HUES48 (cell line): ENCODE measurements at regions not wholly inside any gene's neighbourhood (a gene's known extent, or its start where the extent isn't known, plus 50 kb on each side); places are given as distances from the start of the nearest gene placed in this dataset.

ENCODE experiments used
- H3K27ac ChIP-seq: one replicate; pipeline ENCODE4 v1.7.0; 2013; ENCODE audit warnings: low read depth, low read length, inconsistent platforms
- H3K27me3 ChIP-seq: 2 replicates; pipeline ENCODE4 v1.6.1; 2013; ENCODE audit warnings: mild to moderate bottlenecking, low read length; ENCODE audit not compliant: control insufficient read depth, insufficient read depth
- H3K36me3 ChIP-seq: 2 replicates; pipeline ENCODE4 v1.6.1; 2013; ENCODE audit warnings: low read length; ENCODE audit not compliant: control insufficient read depth, insufficient read depth
- H3K4me1 ChIP-seq: 2 replicates; pipeline ENCODE4 v1.6.1; 2013; ENCODE audit warnings: mild to moderate bottlenecking, low read length; ENCODE audit not compliant: control insufficient read depth, insufficient read depth
- H3K4me3 ChIP-seq: 2 replicates; pipeline ENCODE4 v1.5.1; 2013; ENCODE audit warnings: mild to moderate bottlenecking, low read depth, low read length
- H3K9ac ChIP-seq: 2 replicates; pipeline ENCODE4 v1.6.1; 2013; ENCODE audit warnings: mild to moderate bottlenecking, low read depth, low read length, moderate library complexity
- H3K9me3 ChIP-seq: 2 replicates; pipeline ENCODE4 v1.6.1; 2013; ENCODE audit warnings: low read length; ENCODE audit not compliant: control insufficient read depth, insufficient read depth

DNA sequence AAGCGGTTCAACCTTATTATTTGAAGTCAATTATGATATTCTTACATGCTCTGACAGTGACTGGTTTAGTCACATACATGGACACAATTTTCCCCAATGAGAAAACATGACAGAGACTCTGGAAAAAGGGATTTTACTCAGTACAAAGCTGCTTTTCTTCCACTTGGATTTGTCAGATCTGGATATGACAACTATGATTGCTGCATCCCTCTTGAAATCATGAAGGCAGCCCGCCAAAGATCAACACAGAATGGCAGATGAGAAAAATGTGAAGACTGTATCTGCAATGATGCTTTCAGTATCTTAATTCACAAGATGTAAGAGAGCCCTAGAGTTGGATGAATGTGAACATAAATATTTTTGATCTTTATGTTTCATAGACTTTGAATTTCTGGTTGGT lies 439.6 kb downstream of the CDH8 start:
- Histone ChIP-seq H3K27ac (no peak overlapping the region), H3K9me3 (0 out of 2 replicates have a peak, but pooled peaks cover 7% of the 10 kb centered on the region), H3K36me3 (no peaks in the 10 kb centered on the region), H3K4me3 (no peak overlapping the region), H3K9ac (no peak overlapping the region), H3K4me1 (no peaks in the 10 kb centered on the region), H3K27me3 (no peaks in the 10 kb centered on the region)

DNA sequence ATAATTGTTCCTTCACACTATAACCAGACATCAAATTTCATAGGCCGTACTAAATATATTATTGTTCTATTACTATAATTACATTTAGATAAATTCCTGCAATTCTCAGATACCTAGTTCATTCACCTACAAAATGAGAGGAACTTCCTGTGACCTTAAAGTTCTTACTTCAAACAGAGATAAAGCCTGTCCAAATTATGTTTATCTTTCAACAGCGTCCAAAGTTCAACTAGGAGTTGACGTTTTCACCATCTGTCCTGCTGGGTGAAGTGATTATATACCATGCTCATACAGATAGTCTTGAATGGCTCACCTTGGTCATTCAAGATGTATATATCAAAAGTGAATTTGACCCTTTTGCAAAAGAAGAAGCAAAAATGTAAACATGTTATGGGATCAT lies 440.6 kb downstream of the CDH8 start:
- Histone ChIP-seq H3K9me3 (0 out of 2 replicates have a peak, but pooled peaks cover 7% of the 10 kb centered on the region), H3K4me3 (no peak overlapping the region), H3K4me1 (no peaks in the 10 kb centered on the region), H3K9ac (no peak overlapping the region), H3K27me3 (no peaks in the 10 kb centered on the region), H3K36me3 (no peaks in the 10 kb centered on the region), H3K27ac (no peak overlapping the region)

DNA sequence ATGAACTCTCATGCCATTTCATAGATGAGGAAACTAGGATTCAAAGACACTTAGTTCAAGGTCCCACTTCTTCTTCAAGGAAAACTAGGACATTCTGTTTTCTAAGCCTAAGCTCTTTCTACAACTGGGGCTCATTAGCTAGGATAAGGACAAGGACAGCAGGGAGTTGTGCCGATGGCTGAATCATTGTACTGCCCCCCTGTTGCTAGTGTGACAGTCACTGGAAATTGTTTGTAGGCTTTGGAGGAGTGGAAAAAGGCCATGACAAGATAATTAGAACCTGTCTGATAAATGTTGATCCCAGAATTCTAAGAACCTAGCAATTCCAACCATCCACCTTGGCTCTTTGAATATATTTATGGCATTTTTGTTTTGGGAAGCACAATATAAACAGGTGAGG lies 445.7 kb downstream of the CDH8 start:
- no peaks in the 10 kb centered on the region for H3K27me3 ChIP-seq
- H3K4me1 ChIP-seq = no peaks in the 10 kb centered on the region
- H3K9ac ChIP-seq = no peak overlapping the region
- H3K27ac ChIP-seq = no peak overlapping the region
- H3K36me3 ChIP-seq = no peaks in the 10 kb centered on the region
- 0 out of 2 replicates have a peak, but pooled peaks cover 7% of the 10 kb centered on the region for H3K9me3 ChIP-seq
- no peak overlapping the region for H3K4me3 ChIP-seq

DNA sequence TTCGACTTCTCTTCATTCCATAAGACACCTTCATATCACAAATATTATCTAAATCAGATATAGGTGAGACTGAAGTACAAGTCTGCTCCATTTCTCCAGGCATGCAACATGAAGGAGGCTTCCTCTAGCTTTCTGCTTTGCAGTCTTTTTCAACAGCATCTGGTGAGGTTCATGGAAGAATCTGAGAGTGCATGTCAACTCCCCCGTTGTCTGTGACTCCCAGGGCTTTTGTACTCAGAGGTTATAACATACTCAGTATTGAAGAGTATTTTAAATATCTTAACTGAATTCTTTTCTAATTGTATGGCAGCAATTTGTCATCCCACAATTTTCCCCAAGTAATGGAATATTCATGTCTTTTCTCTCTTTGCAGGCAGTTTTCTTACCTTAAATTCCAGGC lies 448.7 kb downstream of the CDH8 start:
- Histone ChIP-seq H3K36me3 (no peaks in the 10 kb centered on the region), H3K9me3 (no peaks in the 10 kb centered on the region), H3K4me3 (no peak overlapping the region), H3K4me1 (no peaks in the 10 kb centered on the region), H3K27ac (no peak overlapping the region), H3K27me3 (no peaks in the 10 kb centered on the region), H3K9ac (no peak overlapping the region)

DNA sequence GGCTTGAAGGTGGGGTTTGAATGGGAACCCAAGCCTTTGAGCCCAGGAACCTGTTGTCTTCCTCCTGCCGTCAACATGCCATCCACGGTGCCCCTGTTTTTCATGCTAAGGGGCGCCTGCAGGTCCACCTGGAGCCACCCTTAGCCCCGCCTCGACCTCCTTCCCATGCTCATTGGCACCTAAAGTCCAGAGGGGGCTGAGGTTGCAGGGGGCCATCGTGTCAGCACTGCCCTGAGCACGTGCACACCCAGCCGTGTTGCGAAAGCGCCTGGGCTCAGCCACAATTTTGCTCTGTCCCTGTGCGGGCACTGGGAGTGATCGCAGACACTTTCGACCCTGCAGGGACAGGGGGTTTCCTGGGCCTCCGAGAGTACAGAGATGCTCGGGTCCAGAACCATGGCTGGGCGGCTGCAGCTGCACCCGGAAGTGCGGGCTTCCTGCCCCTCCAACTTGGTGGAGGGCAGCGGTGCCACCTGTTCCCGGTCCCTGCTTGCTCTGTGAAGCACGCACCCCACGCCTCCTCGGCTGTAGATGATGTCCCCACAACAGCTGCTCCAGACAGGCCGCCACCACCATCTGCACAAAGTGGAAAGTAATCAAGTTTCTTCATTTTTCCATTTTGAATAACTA lies 454.7 kb downstream of the CDH8 start:
- Histone ChIP-seq H3K4me1 (no peaks in the 10 kb centered on the region), H3K9me3 (no peaks in the 10 kb centered on the region), H3K27me3 (no peaks in the 10 kb centered on the region), H3K4me3 (no peak overlapping the region), H3K36me3 (no peaks in the 10 kb centered on the region), H3K9ac (no peak overlapping the region), H3K27ac (no peak overlapping the region)

DNA sequence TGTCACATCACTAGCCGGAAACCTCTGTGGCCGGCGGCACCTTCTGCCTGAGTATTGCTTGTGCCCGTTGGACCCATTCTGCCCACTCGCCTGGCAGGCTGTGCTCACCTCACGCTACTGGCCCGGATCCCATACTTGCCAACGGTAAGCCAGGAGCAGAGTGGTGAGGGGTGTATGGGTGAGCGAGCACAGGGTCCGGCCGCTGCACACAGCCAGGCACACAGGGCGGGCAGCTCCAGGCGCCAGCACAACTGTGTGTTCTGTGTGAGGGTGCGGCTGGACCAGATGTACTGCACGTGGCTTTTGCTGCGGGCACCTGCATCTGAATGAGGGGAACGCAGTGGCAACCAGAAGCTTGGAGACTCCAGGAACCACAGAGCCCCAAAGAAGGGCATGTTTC lies 455.7 kb downstream of the CDH8 start:
- no peaks in the 10 kb centered on the region for H3K4me1 ChIP-seq
- H3K9ac ChIP-seq = no peak overlapping the region
- H3K27me3 ChIP-seq = no peaks in the 10 kb centered on the region
- no peaks in the 10 kb centered on the region for H3K9me3 ChIP-seq
- no peaks in the 10 kb centered on the region for H3K36me3 ChIP-seq
- no peak overlapping the region for H3K27ac ChIP-seq
- no peak overlapping the region for H3K4me3 ChIP-seq

DNA sequence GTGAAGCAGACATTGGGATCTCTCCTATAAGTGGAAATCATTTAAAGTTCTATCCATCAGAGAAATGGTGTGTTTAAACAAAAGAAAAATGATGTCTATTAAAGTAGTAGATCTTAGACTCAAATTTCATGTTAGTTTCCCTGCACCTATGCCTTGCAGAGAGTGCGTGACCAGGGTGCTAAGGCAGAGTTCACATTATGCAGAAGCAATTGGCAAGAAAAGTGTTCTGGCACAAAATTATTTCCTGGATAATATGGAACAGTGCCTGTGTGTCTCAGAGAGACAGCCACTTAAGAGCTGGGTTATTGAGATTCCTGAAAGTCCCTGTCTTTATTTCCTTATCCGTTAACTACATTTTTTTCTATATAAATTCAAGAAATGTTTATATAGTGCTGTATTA lies 457.0 kb downstream of the CDH8 start:
- H3K27me3 ChIP-seq = no peaks in the 10 kb centered on the region
- H3K4me3 ChIP-seq = no peak overlapping the region
- no peak overlapping the region for H3K9ac ChIP-seq
- no peaks in the 10 kb centered on the region for H3K9me3 ChIP-seq
- no peaks in the 10 kb centered on the region for H3K36me3 ChIP-seq
- no peak overlapping the region for H3K27ac ChIP-seq
- H3K4me1 ChIP-seq = no peaks in the 10 kb centered on the region

DNA sequence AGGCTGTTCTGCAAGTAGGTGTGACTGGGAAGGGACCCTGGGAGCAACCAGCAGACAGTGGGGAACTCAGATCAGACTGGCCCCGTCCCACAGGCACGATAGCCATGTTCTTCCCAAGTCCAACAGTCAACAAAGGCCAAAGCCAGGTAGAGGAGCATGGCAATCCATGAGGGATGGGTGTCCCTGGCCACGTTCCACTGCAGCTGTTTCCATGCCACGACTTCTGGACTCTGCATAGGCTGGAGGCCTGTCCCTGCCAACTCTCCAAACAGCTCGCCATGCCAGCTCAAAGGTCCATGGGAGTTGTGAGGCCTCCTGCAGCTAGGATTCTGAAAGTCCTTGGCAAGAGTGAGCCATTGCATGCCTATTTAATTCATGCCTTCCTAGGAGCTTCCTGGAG lies 459.8 kb downstream of the CDH8 start:
- no peak overlapping the region for H3K27ac ChIP-seq
- H3K9me3 ChIP-seq = no peaks in the 10 kb centered on the region
- no peaks in the 10 kb centered on the region for H3K4me1 ChIP-seq
- H3K36me3 ChIP-seq = no peaks in the 10 kb centered on the region
- no peak overlapping the region for H3K4me3 ChIP-seq
- H3K27me3 ChIP-seq = no peaks in the 10 kb centered on the region
- H3K9ac ChIP-seq = no peak overlapping the region

DNA sequence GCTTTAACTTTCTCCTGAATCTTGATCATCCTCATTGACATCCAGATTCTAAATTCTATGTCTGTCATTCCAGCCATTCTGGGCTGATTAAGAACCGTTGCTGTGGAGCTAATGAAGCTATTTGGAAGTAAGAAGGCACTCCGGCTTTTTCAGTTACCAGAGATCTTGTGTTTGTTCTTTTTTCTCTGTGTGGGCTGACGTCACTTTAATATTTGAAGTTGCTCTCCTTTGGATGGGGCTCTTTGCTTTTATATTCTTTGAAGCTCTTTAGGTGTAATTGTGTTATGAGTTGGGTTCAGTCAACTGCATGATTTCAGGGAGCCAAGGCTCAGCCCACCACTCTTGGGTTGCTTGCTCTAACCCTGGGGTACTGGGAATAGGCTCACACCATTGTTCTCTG lies 460.6 kb downstream of the CDH8 start:
- H3K4me1 ChIP-seq = no peaks in the 10 kb centered on the region
- no peak overlapping the region for H3K9ac ChIP-seq
- H3K4me3 ChIP-seq = no peak overlapping the region
- no peaks in the 10 kb centered on the region for H3K36me3 ChIP-seq
- H3K9me3 ChIP-seq = no peaks in the 10 kb centered on the region
- H3K27me3 ChIP-seq = no peaks in the 10 kb centered on the region
- no peak overlapping the region for H3K27ac ChIP-seq

DNA sequence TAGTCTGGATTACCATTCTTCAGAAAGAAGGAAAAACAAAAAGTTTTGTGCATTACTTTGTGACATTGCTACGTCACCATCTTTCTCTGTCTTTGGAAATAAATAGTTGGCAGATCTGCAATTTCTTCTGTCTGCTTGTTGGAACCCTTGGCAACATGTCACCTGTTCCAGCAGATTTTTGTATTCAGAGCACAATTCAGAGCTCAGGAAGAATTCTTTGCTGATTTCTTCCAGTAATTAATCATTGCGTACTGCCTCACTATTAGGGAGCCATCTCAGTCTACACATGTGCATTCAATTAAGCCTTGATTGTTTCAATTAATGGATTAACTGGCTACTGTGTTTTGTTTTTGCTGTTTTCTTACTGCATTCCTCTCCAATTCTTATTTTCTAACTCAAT lies 467.2 kb downstream of the CDH8 start:
- Histone ChIP-seq H3K4me1 (no peaks in the 10 kb centered on the region), H3K9me3 (no peaks in the 10 kb centered on the region), H3K36me3 (no peaks in the 10 kb centered on the region)

DNA sequence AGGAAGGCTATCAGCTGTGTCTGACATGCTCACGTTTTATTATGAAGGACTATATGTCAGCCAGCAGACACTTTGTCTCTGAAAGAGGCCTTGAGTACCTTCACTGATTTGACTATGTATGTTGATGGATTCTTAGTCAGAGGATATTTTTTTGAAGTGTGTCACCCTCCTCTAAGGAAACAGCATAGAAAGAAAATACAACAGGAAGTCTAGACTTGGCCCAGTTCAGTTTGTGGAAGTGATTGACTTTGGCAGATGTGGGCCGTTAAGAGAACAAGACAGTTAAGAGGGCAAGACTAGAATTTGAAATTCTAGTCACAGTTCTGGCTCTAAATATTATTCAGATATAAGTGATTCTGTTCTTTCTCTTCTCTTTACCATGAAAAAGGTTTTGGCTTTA lies 471.5 kb downstream of the CDH8 start:
- Histone ChIP-seq H3K27me3 (no peaks in the 10 kb centered on the region), H3K27ac (no peak overlapping the region), H3K9ac (no peak overlapping the region), H3K9me3 (no peaks in the 10 kb centered on the region), H3K4me3 (no peak overlapping the region), H3K36me3 (no peaks in the 10 kb centered on the region), H3K4me1 (no peaks in the 10 kb centered on the region)

More for the DNA sequence above, 467.2 kb downstream of the CDH8 start:
- Histone ChIP-seq H3K9ac (no peak overlapping the region), H3K27me3 (no peaks in the 10 kb centered on the region), H3K4me3 (no peak overlapping the region), H3K27ac (no peak overlapping the region)
